Uterus (tissue), 3 donors: ENCODE measurements at regions not wholly inside any gene's neighbourhood (a gene's known extent, or its start where the extent isn't known, plus 50 kb on each side); places are given as distances from the start of the nearest gene placed in this dataset.

ENCODE experiments used
- DNase-seq, 2 donors: peaks; one replicate each; pipeline ENCODE4 v3.0.0-alpha.2; 2019 to 2020
- H3K27ac ChIP-seq, 2 donors: fragments of 200-600 bp; sonication (generic); 1 replicate in 1 of 2; 2 replicates in 1 of 2; pipeline ENCODE4 v1.5.1; 2016 to 2018
- H3K27me3 ChIP-seq, 2 donors: fragments of 200-600 bp; sonication (generic); one replicate each; pipeline ENCODE4 v1.5.1; 2018 to 2019; ENCODE audit warnings: control low read depth in 1 of 2
- H3K36me3 ChIP-seq, 2 donors: fragments of 200-600 bp; sonication (generic); one replicate each; pipeline ENCODE4 v1.5.1; 2019; ENCODE audit warnings: control low read depth in 1 of 2
- H3K4me1 ChIP-seq, 2 donors: fragments of 200-600 bp; sonication (generic); one replicate each; pipeline ENCODE4 v1.5.1; 2018 to 2019; ENCODE audit warnings: control low read depth in 1 of 2
- H3K4me3 ChIP-seq, 2 donors: fragments of 200-600 bp; sonication (generic); 1 replicate in 1 of 2; 2 replicates in 1 of 2; pipeline ENCODE4 v1.5.1; 2018 to 2019; ENCODE audit warnings: mild to moderate bottlenecking in 1 of 2
- H3K9me3 ChIP-seq, 2 donors: fragments of 200-600 bp; sonication (generic); one replicate each; pipeline ENCODE4 v1.5.1; 2019; ENCODE audit warnings: control low read depth in 1 of 2
- CTCF ChIP-seq, 4 experiments: fragments of 200-600 bp in 2 of 4; fragments of 450-650 bp in 2 of 4; sonication (generic) in 2 of 4; IDR thresholded peaks; one replicate each; pipeline ENCODE4 v1.5.1; 2016 to 2019; ENCODE audit warnings: antibody characterized with exemption in 4 of 4, mild to moderate bottlenecking in 2 of 4, moderate library complexity in 1 of 4
- POLR2A ChIP-seq, 2 donors: fragments of 450-650 bp; IDR thresholded peaks; one replicate each; pipeline ENCODE4 v1.6.1; 2016; ENCODE audit warnings: antibody characterized with exemption in 2 of 2, mild to moderate bottlenecking in 1 of 2, moderate library complexity in 1 of 2
- intact Hi-C: fragments of 100-400 bp; cut with DNase I; formaldehyde crosslinking; loops from one replicate; pipeline ENCODE4 v1.15.1; 2023; ENCODE audit warnings: low total_unique reads
- donor health status: DM: yes; HTN: yes; CAD: no.

- intact Hi-C loops: no loop called here
- no peaks in the 10 kb centered on the region for H3K9me3 ChIP-seq
- TF ChIP-seq POLR2A (IDR thresholded peaks at IDR 0.05): no peak
- TF ChIP-seq CTCF (IDR thresholded peaks at IDR 0.05): no peak
- H3K4me3 ChIP-seq: no peak overlapping the region
- H3K27ac ChIP-seq: no peak overlapping the region
- H3K4me1 ChIP-seq: no peaks in the 10 kb centered on the region
- no peaks in the 10 kb centered on the region for H3K27me3 ChIP-seq
- DNase-seq: no peak
- H3K36me3 ChIP-seq: no peaks in the 10 kb centered on the region
These were observed 95.9 kb upstream of the CDH13 start for GRCh38 chr16:82530883-82531282.

- DNase-seq: no peak
- intact Hi-C loops: no loop called here
- Histone ChIP-seq H3K4me1 (no peaks in the 10 kb centered on the region), H3K27ac (no peak overlapping the region), H3K4me3 (no peak overlapping the region), H3K27me3 (no peaks in the 10 kb centered on the region), H3K9me3 (no peaks in the 10 kb centered on the region), H3K36me3 (no peaks in the 10 kb centered on the region)
- TF ChIP-seq POLR2A (IDR thresholded peaks at IDR 0.05): no peak
- TF ChIP-seq CTCF (IDR thresholded peaks at IDR 0.05): no peak
These were observed 99.7 kb upstream of the CDH13 start for GRCh38 chr16:82527101-82527500.

DNA sequence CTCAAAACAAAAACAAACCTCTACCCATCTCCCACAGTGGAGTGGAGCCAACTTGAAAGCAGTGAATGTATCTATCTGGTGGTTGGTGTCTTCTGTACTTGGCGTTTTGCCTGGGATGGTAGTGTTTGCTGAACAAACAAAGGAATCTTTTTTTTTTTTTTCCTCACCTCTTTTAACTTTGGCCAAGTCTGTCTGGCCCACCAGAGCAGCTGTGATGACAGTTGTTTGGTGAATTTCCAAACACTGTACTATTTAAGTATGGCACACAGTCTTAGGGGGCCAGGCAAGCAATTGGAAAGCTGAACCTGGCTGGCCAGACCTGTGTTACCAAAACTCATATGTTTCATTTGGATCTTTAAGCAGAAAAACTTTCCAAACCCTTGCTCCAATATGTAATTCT is 101.8 kb upstream of the CDH13 start:
- Histone ChIP-seq H3K4me3 (no peak overlapping the region), H3K4me1 (no peaks in the 10 kb centered on the region), H3K27ac (no peak overlapping the region), H3K36me3 (no peaks in the 10 kb centered on the region), H3K27me3 (no peaks in the 10 kb centered on the region), H3K9me3 (no peaks in the 10 kb centered on the region)
- intact Hi-C loops: no loop called here
- no peak for TF ChIP-seq POLR2A (IDR thresholded peaks at IDR 0.05)
- no peak for TF ChIP-seq CTCF (IDR thresholded peaks at IDR 0.05)
- DNase-seq: no peak

GRCh38 chr16:82523815-82524214 is 103.0 kb upstream of the CDH13 start:
- no peak overlapping the region for H3K4me3 ChIP-seq
- no peaks in the 10 kb centered on the region for H3K4me1 ChIP-seq
- no peak overlapping the region for H3K27ac ChIP-seq
- H3K27me3 ChIP-seq: no peaks in the 10 kb centered on the region
- no peaks in the 10 kb centered on the region for H3K36me3 ChIP-seq
- no peak for TF ChIP-seq CTCF (IDR thresholded peaks at IDR 0.05)
- TF ChIP-seq POLR2A (IDR thresholded peaks at IDR 0.05): no peak
- intact Hi-C loops: no loop called here
- no peaks in the 10 kb centered on the region for H3K9me3 ChIP-seq
- DNase-seq: no peak

DNA sequence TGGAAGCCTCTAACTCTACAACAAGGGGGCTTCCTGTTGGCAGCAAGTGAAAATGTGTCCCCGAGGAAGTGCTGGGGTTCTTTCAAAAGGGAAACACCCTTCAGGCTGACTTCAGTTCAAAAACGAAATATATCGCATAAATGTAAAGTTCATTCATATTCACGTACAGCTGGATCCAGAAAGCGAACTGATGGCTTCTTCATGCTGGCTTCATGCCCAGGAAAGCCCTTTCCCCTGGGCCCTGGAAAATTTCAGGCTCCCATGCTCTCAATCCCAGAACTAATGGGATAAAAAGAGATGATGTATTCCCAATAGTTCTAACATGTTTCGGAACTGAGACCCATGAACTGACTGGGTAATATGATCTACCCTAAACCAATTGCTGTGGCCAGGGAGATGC is 104.7 kb upstream of the CDH13 start:
- intact Hi-C loops: no loop called here
- Histone ChIP-seq H3K27ac (no peak overlapping the region), H3K4me3 (no peak overlapping the region), H3K4me1 (no peaks in the 10 kb centered on the region), H3K9me3 (no peaks in the 10 kb centered on the region), H3K27me3 (no peaks in the 10 kb centered on the region), H3K36me3 (no peaks in the 10 kb centered on the region)
- TF ChIP-seq CTCF (IDR thresholded peaks at IDR 0.05): no peak
- DNase-seq: no peak
